WERI-Rb-1 (cell line): ENCODE measurements at regions not wholly inside any gene's neighbourhood (a gene's known extent, or its start where the extent isn't known, plus 50 kb on each side); places are given as distances from the start of the nearest gene placed in this dataset.

Experiments
- DNase-seq: peaks from one replicate; pipeline ENCODE4 v3.0.0-alpha.2; 2020
- H3K27ac ChIP-seq: fragments of 250-450 bp; sonication (Bioruptor Pico); 2 replicates; pipeline ENCODE4 v1.5.1; 2020; ENCODE audit warnings: mild to moderate bottlenecking, moderate library complexity
- H3K27me3 ChIP-seq: fragments of 250-450 bp; sonication (Bioruptor Pico); 2 replicates; pipeline ENCODE4 v1.5.1; 2021; ENCODE audit warnings: mild to moderate bottlenecking, low read depth, moderate library complexity; ENCODE audit not compliant: insufficient read depth, severe bottlenecking
- H3K36me3 ChIP-seq: fragments of 250-450 bp; sonication (Bioruptor Pico); 2 replicates; pipeline ENCODE4 v1.5.1; 2020; ENCODE audit warnings: mild to moderate bottlenecking, moderate library complexity
- H3K4me3 ChIP-seq: 2 replicates; pipeline ENCODE4 v1.5.1; 2011; ENCODE audit warnings: low read depth, mild to moderate bottlenecking, control low read depth, low read length
- H3K9me3 ChIP-seq: fragments of 250-450 bp; sonication (Bioruptor Pico); 2 replicates; pipeline ENCODE4 v1.5.1; 2021; ENCODE audit warnings: mild to moderate bottlenecking, moderate library complexity; ENCODE audit not compliant: severe bottlenecking
- CTCF ChIP-seq: IDR thresholded peaks from 2 replicates; pipeline ENCODE4 v1.5.1; 2011; ENCODE audit warnings: low read depth, mild to moderate bottlenecking, control low read depth, inconsistent platforms, low read length

GRCh38 chr7:50863053-50863452 is 80.4 kb upstream of the GRB10 start:
- Histone ChIP-seq H3K36me3 (no peaks in the 10 kb centered on the region), H3K4me3 (no peak overlapping the region), H3K27ac (no peak overlapping the region), H3K9me3 (no peaks in the 10 kb centered on the region), H3K27me3 (peaks cover 33% of the 10 kb centered on the region)
- no peak for DNase-seq
- no peak for TF ChIP-seq CTCF

DNA sequence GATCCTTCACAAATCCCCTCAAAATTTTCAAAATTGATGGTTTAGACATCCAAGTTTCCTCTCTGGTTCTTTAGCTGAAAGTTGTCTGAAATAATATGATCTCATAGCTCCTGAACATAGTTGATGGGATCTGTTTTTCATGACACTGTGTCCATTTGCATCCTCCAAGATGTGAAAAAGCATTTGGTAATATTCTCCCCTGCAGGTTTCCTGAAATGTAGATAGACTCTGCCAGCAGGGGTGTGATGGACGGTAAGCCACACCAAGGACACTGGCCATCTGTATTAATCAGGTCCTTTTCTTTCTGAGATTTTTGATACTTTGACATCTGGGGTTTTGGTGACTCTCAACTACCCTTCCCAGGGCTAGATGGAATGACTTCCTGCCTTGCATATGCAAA is 79.6 kb upstream of the GRB10 start:
- no peak for TF ChIP-seq CTCF
- H3K9me3 ChIP-seq, result no peaks in the 10 kb centered on the region
- no peak for DNase-seq

DNA sequence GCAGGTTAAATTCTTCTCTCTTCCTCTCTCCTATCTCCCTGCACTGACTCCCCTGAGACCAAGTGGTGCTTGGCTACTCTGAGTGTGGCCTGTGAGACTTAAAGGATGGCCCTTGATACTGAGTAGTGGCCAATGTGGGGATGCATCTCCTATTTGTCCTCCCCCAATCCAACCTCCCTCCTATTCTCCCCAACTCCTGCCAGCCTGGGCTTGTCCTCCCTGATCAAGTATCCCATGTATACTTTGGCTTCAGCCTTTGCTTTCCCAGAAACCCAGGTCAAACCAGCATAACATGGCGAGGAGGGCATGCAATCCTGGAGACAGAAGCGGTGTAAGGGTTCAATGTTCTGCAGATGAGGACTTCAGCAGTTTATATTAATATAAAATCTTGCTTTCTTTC is 77.9 kb upstream of the GRB10 start:
- no peak for TF ChIP-seq CTCF
- H3K4me3 ChIP-seq, result no peak overlapping the region
- H3K36me3 ChIP-seq, result no peaks in the 10 kb centered on the region
- no peak overlapping the region for H3K27ac ChIP-seq
- no peaks in the 10 kb centered on the region for H3K9me3 ChIP-seq
- no peak for DNase-seq
- H3K27me3 ChIP-seq, result peaks cover 46% of the 10 kb centered on the region

More for the DNA sequence above, 79.6 kb upstream of the GRB10 start:
- Histone ChIP-seq H3K36me3 (no peaks in the 10 kb centered on the region), H3K4me3 (no peak overlapping the region), H3K27me3 (peaks cover 35% of the 10 kb centered on the region), H3K27ac (no peak overlapping the region)

- no peaks in the 10 kb centered on the region for H3K36me3 ChIP-seq
- no peak for DNase-seq
- no peaks in the 10 kb centered on the region for H3K9me3 ChIP-seq
- H3K27me3 ChIP-seq, result peaks cover 45% of the 10 kb centered on the region
- H3K4me3 ChIP-seq, result no peak overlapping the region
- no peak overlapping the region for H3K27ac ChIP-seq
- TF ChIP-seq CTCF, result no peak
These were observed 77.5 kb upstream of the GRB10 start for GRCh38 chr7:50860174-50860573.

GRCh38 chr7:50858528-50859245 is 76.0 kb upstream of the GRB10 start:
- Histone ChIP-seq H3K36me3 (no peaks in the 10 kb centered on the region), H3K9me3 (no peaks in the 10 kb centered on the region), H3K4me3 (no peak overlapping the region), H3K27me3 (peaks cover 57% of the 10 kb centered on the region), H3K27ac (no peak overlapping the region)
- TF ChIP-seq CTCF, result no peak
- no peak for DNase-seq

GRCh38 chr7:50857804-50858489 is 75.3 kb upstream of the GRB10 start:
- Histone ChIP-seq H3K9me3 (no peaks in the 10 kb centered on the region), H3K36me3 (no peaks in the 10 kb centered on the region), H3K27me3 (peaks cover 60% of the 10 kb centered on the region), H3K27ac (no peak overlapping the region), H3K4me3 (no peak overlapping the region)
- DNase-seq, result no peak
- TF ChIP-seq CTCF, result no peak
